RPMI7951 (cell line): ENCODE measurements at regions not wholly inside any gene's neighbourhood (a gene's known extent, or its start where the extent isn't known, plus 50 kb on each side); places are given as distances from the start of the nearest gene placed in this dataset.
A peak's percentile ranks its signal among the peaks of the same experiment; 100 is the strongest.

ENCODE experiments used
- DNase-seq: peaks from one replicate; pipeline ENCODE4 v3.0.0-alpha.2; 2012; ENCODE audit warnings: low read depth

DNA sequence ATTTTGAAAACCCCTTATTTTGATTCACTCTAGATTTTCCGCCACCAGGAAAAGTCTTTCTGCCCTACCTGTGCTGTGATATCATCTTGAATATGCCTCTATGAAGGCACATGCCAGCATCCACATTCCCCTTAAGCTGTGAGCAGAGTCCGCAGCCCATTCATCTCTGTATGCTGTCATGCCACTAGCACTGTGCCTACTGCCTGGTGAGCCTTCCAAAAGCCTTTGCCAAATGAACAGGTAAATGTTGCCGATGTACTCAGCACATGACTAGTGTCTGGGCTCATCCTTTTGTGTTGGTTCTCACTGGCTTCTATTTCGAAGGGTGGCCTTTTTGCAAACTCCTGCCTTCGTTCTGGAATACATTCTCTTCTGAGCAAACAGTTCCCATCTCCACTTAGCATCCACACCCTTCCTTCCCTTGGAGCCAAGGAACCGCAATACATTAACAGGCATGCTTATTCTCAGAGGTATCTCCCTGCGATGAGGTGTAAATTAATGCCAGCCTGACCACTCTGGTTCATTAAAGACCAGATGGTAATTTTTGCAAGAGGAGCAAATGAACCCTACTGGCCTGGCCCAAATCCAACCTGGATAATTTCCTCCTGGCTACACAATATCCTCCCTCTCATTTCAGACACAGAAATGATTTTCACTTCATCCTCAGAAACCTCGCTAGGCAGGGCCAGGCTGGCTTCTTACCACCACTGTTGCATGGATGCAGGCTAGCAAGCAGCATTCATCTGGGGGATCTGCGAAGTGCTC is 339.7 kb upstream of the NFE2L3 start:
- DNase-seq: no peak

DNA sequence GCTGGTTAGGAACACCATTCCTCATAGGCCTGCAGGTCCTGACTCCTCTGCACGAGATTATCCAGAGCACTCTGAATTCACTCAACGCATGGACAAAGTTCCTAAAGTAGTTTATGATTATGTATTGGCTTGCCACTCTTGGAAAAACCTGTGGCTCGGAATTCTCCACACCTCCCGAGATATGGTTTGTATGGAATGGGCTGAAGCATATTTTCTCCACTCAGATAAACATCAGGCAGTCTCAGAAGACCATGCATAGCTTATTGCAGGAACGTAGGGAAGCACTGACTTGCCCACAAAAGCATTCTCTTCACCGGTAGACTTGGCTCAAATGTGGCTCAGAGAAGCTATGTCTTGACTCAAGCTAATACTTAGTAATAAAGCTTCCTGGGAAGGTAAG is 338.6 kb upstream of the NFE2L3 start:
- DNase-seq: no peak

DNA sequence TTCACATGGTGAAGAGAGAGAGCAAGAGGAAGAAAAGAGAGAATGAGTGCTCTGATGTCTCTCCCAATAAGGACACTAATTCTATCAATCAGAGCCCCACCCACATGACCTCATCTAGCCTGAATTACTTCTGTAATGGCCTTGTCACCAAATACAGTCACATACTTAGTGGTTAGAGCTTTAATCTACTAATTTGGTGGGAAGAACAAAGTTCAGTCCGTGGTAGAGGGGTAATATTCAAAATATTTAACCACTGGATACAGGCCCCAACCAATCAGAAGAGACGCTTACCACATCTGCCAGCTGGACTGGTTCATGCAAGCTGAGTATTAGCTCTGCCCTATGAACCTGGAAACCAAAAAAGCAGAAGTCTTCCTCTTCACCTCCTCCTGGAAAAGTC is 336.3 kb upstream of the NFE2L3 start:
- DNase-seq: no peak

DNA sequence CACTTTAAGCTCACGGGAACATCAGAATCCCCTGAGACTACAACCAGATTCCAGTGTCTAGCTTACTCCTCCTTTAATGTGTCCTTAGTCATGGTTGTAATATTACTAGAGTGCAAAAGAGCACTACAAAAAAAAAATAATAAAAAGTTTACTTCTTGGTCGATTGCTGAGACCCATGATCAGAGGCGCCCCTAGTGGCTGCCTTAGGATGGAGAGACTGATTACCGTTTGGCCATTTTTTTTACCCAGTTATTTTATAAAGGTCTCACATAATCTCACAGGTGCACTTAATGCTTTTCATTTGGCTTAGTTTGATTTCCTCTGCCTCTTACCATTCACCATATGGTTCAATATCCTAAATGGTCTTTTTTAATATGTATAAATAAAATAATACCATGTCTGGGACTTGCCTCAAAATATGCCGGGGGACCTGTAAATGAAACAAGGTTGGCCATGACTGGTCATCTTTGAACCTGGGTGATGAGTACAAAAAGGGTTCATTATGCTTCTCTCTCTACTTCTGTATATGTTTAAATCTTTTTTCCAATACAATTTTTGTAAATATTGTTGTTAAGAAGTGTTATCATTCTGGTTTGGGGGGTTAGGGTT is 331.5 kb upstream of the NFE2L3 start:
- DNase-seq: no peak

DNA sequence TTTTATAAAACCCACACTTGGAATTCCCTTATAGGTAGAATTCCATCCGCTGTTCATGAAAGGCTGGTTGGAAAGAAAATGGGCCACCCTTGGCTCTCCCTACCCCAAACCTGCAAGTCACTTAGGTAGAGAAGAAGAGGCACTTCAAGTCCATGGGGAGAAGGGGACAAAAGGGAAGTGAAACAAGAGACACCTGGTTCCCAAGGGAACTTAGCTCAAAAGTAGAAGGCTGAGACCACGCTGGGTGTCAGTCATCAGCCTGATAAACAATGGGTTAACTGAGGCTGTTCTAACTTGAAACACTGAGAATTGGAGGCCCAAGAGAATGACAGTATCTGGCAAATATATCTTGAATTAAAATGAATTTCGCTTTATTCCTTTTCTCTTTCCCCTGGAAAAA is 330.8 kb upstream of the NFE2L3 start:
- no peak for DNase-seq

DNA sequence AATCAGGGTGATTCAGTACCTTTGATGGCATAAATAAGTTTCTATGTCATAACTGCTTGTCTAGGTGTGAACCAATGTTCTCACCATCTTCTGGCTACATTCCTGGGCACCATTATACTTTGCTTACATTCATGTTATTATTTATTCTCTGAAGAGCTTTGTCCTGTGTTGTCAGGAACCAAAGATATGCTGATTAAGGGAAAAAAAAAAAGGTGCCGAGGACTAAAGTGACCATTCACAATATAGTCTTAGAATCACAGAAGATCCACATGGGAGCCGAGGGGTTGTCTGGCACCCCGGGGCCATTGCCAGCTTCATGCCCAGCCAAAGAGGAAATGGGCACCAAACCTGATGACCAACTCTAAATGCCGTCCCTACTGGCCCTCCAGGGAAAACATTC is 329.2 kb upstream of the NFE2L3 start:
- DNase-seq: no peak

DNA sequence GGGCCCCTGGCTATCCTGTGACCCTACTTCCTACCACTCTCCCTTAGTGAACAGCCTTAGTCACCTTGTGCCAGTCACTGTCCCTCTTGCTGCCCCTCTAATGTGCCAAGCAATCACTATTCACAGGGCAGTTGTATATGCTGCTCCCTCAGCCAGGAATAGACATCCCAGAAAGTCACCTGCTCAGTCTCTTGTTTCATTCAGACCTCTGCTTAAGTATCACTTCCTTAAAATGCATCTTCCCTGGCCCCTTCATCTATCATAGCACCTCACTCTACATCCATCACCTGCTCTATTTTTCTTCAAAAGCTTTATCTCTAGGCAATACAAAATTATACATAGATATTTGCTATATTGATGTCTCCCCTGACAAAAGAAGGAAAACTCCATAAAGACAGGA is 328.4 kb upstream of the NFE2L3 start:
- no peak for DNase-seq

DNA sequence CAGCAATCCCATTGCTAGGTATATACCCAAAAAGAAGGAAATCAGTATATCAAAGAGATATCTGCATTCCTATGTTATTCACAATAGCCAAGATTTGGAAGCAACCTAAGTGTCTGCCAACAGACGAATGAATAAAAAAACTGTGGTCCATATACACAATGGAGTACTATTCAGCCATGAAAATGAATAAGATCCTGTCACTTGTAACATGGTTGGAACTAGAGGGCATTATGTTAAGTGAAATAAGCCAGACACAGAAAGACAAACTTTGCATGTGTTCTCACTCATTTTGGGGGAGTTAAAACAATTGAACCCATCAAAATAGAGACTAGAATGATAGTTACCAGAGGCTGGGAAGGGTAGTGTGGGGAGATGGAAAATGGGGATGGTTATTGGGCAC is 323.5 kb upstream of the NFE2L3 start:
- DNase-seq: no peak

DNA sequence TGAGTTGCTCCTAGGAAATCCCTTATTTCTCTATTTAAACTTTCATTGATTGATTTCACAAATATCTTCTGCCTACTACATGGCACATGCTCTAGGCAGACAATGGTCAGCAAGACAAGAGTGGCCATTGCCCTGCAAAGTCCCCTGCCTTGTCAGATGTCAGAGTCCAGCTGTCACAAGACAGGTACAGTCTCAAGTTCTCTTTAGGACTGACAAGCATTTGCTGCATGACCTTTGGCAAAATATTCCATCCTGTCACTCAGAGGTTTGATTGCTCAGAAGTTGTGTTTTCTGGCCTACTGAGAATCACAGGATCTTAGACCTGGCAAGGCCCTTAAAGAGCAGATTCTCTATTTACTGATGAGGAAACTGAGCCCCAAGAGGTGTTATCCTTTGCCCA is 322.3 kb upstream of the NFE2L3 start:
- DNase-seq: no peak

DNA sequence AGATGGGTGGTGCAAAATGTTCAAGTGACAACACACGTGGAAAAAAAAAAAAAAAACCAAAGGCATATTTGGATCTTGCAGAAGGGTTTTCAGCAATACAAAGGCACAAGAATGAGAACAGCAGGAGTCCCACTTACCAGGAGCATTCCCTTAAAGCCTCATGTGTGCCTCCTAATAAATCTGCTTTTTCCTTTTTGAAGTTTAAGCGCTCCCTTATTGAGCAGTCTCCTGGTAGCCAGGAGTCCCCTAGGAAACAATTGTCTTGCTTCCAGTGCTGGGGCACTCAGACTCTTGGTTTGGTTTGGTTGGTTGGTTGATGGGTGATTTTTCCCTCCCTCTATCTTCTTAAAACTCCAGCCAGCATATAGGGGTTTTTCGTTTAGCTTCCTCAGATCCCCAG is 321.8 kb upstream of the NFE2L3 start:
- no peak for DNase-seq

DNA sequence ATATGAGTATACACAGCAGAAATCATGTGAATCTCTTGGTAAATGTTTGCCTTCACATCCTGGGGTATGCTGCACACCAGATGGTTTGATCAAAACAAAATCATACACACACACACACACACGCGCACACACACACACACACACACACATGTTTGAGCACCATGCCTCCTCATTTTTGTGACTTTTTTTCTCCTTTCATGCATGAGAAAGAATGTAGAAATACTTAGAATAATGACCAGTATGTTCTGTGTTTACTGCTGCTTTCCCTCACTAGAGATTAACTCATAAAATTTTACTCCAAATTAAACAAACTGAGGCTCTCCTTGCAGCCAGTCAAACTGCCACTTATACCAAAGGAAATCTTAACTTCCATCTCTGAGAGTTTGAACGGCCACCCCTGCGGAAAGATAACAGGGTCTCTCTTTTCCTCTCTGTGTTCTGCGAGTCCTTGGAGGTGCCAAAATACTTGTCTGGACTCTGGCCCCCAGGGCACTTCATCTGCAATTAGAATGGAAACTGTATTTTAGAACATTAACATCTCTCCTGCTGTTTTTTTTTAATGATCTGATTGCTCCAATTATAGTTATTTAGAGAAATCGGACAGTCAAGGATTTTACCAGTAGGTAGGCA is 320.8 kb upstream of the NFE2L3 start:
- DNase-seq: no peak

DNA sequence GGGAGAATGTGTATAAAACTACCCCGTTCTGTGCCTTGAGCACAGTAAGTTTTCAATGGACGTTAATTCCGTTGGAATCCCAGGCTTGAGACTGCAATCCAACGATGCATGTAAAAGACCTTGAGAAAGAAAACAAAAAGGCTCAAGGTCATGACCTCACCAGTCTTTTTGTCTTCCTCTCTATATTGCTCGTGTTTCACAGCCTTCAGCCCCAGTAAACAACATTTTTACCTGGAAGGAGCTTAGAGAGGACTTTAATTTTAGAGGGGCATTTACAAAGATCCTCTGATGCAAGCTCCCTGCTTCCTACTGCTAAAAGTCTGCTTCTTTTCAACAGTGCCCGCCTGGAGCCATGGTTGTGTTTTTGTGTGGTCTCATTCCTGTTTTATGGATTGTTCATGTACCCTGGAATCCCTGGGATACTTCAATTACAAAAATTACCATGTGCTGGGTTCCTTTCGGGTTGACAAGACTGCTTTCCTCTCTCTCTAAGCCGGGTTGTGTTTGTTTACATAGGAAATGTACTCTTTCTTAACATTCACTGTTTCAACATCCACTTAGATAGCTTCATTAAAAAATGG is 320.1 kb upstream of the NFE2L3 start:
- DNase-seq: no peak

DNA sequence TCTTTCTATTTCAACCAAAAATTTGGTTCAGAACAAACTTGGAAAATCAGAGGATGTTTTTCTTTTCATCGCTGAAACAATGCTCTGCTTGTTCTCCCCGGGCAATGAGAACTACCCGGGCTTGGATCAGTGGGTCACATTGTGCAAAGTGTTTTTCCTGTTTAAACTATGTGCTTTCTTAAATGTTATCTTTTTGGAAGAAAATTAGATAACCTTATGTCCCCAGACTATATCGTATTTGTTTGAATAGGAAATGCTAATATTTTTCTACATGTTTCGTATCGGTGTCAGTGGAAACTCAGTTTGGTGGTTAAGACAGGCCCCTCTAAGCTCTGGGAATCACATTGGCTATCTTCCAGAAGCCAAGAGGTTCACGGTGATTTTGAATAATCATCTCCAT is 319.5 kb upstream of the NFE2L3 start:
- DNase-seq: no peak

DNA sequence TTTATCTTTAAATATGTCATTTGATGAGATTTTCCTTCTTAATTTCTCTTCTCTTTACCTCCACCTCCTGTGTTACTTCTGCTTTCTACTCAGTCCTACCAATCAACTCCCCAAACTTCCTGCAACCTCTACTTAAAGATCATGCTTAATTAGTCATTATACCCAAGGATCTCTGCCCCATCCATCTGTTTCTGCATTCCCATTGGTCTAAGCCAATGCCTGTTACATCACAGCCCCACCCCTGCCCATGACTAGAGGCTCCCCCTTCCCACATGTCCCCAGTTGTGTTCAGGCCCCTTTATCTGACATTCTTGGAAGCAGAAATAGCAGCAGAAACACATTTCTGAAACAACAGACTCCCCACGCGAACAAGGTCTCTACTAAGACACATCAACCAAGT is 319.1 kb upstream of the NFE2L3 start:
- DNase-seq: no peak

DNA sequence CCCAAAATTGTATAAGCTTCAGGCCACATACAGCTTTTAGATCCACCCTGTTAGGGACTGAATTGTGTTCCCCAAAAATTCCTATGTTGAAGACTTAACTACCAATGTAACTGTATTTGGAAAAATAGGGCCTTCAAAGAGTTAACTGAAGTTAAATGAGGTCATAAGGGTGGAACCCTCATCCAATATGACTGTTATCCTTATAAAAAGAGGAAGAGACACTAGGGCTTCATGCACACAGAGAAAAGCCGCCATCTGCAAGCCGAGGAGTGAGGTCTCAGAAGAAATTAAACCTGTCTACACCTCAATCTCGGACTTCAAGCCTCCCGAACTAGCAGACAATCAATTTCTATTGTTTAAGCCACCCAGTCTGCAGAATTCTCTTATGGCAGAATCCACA is 317.9 kb upstream of the NFE2L3 start:
- no peak for DNase-seq

DNA sequence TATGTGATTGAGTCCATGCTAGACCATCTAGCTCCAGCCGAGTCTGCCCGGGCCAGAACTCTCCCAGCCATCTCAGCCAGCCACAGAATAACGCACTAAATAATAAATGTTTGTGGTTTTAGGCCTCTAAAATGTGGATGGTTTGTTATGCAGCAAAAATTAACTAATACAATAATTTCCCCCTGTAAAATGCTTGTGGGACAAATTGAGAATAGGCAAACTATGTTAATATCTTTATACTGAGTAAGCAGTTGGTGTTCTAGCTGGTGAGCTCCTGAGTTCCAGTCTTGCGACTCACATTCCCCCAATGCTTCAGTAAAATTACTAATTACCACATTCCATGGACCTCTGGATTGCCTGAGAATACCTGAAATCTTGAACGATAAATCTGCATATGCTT is 316.8 kb upstream of the NFE2L3 start:
- no peak for DNase-seq

DNA sequence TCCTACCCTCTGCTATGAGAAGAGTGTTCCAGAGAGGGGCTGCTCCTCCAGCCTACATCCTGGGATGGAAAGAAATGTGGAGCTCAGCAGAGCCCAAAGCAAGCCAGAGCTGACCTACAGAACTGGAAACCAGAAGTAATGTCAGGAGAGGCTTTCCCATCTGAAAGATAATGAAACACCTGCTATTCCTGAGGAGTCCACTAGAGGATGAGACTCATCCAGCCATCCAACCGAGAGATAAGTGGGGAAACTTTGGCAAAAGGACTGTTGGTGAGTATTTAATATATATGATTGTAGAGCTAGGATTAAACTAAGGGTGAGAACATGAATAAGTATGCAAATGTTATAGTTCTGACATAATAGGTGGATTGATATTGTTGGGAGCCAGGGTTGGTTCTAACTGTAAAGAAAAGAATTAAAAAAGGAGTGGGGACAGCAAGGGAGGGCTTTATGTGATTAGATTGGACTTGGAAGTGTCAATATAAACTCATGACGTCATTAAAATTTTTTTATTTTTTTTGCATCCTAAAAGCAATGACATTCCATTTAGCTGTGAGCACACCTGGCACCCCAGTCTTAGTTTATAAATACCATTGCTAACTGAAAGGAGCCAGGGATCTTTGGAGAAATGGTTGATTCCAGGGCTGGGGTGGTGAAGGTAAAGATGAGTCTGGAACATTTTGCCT is 312.8 kb upstream of the NFE2L3 start:
- peak; percentile 21 for DNase-seq

DNA sequence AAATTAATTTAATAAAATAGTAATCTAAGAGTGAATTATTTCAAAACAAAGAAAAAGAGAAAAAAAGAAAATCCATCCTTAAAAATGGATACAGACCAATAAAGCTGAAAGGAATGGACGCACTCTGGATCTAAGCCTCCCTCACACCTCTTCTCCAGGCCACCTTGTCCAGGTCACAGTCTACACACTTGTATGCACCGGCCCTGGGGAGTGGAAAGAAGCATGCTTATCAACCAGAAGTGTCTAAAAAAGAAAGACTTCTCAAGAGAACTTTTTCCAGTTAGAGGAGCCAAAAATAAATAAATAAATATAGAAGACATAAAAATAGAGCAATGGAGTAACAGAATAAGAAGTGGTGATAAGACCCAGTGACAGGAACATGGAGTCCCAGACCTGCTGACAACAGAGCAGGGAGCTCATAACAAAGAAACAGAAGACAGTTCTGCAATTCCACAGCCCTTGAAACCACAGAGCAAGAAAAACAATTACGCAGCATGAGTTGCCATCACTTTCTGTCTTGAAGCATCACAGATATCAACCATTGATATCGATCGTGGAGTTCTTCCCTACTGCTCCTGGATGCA is 311.7 kb upstream of the NFE2L3 start:
- no peak for DNase-seq

DNA sequence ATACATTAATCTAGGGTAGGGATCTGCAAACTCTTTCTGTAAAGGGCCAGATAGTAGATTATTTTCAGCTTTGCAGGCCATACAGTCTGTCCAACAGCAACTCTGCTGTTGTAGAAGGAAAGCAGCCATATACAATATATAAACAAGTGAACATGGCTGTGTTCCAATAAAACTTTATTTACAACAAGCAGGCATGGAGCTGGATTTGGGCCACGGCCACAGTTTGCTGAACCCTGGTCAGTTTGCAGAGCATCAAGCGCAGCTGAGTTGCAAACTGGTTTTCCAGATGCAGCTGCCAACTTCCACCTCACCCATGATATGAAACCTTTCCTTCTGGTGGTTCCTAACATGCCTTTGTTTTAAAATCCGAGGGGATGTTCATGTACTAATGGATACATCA is 310.4 kb upstream of the NFE2L3 start:
- DNase-seq: no peak

DNA sequence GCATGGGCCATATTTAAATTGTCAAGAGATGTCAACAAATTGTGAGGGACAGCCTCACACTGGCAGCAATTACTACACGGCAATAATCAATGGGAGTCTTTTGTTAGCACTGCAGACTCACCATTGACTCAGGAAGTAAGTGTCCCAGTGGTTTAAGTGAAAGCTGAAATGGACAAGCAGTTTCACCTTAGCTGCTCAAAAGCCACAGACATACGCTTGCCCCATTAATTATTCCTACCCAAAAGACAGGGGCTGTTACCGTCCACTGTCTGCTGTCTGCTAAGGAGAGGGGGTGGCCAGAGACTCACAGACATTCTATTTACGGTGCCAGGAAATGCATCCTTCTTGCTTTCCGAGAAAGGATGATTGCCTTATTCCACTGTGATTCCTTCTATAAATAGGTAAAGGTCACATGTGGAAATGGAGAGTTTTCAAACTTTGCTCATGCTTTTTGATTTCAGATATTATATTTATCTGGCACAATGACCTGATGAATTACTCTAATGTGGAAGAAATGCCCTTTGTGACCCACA is 309.7 kb upstream of the NFE2L3 start:
- DNase-seq: no peak

DNA sequence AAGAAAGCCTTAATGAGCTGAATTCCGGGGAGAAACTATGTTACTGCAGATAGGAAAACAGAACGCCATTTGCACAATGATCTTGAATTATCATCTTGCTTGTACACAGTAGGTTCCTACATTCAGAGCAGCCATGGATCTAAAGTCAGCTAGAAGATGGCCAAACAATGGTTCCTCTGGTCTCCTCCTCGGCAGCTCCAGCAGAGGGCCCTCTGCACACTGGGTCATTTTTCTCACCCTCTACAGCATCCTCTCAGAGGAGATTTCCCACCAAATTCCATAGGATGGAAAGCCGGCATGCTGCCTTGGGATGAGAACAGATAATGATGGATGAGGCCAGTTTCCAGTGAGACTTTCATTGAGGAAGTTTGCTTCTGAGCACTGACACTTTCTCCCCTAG is 308.5 kb upstream of the NFE2L3 start:
- no peak for DNase-seq
